HG03469 (cell line): ENCODE measurements at regions not wholly inside any gene's neighbourhood (a gene's known extent, or its start where the extent isn't known, plus 50 kb on each side); places are given as distances from the start of the nearest gene placed in this dataset.

ENCODE experiments used
- ATAC-seq: cut with Tn5 transposase; IDR thresholded peaks from one replicate; pipeline ENCODE4 v1.9.1; 2021; ENCODE audit warnings: mild to moderate bottlenecking, moderate library complexity, moderate number of reproducible peaks; ENCODE audit not compliant: unreplicated experiment

DNA sequence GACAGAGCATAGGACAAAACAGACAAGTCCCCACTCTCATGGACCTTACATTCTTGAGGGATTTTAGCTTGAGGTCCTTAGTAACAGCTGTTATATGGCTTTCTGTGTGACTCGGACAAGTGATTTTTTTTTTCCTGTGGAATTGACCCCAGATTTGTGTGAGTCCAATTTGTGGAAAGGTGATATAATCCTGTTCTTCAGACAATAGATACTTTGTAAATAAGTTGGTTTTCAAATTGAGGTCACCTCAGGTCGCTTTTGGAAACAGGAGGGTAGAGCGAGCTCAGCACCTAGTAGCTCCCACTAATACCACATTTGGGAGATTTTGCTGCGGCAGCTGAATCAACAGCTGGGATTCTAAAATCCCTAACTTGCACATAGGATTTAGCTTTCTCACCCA lies 1008.8 kb downstream of the ADGRL3 start:
- no peak for ATAC-seq

DNA sequence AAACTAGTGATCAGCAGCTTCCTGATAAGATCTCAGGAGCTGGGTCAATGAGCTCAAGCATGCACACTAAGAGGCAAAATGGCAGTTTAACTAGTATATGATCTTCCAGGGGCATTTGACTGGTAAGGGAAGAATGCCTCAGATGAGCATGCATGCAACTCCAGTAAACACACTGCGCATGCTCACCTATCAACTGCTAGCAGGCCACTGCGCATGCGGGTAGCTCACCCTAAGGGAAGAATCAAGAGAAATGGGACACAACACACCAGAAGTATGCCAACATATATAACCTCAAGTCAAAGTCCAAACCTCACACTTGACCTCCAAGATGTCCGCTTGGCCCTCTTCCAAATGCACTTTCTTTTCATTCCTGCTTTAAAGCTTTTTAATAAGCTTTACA lies 1004.0 kb downstream of the ADGRL3 start:
- no peak for ATAC-seq

DNA sequence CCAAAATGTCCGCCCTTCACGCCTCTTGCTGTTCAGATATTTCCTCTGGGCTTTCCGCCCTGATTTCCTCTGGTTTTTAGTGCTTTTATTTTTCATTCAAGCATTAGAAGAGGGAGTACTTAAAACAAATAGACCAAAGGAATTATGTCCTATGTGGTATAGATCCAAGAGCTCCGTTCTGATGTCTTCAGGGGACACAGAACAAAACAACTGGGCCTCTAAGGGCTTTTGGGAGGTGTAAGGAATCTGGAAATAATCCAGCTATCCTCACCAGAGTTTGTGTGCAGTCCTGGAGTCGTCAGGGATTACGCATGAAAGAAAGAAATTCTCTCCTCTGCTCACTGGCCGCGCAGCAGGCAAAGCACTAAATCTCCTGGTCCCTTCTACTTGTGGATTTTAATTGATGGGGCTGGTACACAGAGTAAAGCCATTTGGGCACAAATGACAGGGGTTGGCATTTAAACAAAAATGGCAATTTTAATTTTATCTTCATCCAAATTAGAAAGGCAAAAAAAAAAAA lies 999.2 kb downstream of the ADGRL3 start:
- ATAC-seq, result no peak

DNA sequence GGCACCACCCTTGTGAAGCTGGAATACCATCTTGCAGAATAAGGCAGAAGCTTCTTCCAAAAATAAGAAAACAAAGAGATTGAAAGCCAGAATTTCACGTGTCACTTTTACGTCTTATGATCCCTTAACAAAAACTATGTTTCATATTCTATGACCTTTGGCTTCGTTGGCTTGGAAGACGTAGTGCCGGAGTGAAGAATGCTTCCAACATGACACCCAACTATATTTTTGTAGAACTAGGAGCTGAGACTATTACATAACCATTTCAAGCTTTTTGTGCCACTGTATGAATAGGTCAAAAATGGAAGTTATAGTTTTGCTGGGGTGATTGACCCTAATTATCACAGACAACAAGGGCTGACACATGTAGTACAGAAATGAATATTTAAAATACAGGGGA lies 996.2 kb downstream of the ADGRL3 start:
- no peak for ATAC-seq

DNA sequence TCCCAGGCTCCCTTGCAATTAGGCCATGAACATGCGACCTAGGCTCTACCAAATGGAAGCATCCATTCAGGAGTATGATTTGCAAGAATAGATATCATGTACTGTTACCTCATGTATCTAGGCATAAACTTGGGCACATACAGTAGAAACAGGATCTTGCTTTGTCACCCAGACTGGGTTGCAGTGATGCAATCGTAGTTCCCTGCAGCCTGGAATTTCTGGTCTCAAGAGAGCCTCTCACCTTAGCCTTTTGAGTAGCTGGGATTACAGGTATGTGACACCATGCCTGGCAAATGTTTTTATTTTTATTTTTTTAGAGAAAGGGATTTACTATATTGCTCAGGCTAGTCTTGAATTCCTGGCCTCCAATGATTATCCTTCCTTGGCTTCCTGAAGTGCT lies 994.2 kb downstream of the ADGRL3 start:
- no peak for ATAC-seq

DNA sequence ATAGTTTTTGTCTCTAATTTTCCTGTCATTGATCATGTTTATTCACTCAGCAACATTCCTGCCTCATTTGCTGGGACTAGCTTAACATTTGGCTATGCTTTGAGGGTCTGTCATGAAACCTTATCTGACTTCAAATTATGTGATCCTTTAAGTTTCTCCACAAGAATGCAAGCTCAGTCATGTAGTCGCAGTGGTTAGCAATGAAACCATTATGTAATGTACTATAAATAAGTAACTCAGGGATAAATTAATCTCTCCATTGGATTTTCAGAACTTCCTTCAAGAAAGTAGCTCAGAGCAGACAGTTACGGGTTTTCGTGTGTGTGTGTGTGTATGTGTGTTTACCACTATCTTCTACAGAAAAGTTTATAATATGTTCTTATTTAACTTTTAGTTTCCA lies 993.6 kb downstream of the ADGRL3 start:
- no peak for ATAC-seq

DNA sequence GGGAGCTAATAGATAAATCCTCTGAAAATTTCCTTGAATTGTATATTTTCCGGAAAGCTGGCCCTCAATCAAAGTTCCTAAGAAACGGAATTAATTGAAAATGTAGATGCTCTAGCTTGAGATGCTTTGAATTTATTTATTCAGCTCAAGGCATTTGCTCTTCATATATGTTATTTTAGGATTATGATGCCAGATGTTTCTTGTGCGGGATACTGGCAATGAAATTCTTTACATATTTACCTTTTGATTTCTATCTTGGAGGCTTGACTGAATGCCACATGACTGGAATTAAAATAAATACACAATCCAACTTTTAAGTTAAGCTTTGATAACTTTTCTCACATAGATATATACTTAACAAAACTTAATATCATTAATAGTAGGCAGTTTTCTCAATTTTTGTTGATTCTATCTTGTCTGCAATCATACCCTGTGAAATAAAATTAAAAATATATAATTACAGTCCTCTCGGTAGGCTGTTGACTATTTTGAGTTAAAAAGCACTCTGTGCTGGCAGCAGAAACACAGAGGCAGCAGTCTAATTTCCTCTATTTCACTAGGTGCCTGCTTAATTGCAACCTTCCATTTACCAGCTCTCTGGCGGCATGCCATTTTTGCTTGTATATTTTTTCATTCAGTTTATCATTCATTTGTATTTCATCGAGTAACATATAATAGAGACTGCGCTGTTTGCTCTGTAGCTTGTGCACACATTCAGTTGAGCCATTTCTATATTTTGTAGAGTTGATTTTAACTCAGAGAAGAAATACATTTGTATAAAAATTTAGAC lies 991.5 kb downstream of the ADGRL3 start:
- ATAC-seq, result no peak

DNA sequence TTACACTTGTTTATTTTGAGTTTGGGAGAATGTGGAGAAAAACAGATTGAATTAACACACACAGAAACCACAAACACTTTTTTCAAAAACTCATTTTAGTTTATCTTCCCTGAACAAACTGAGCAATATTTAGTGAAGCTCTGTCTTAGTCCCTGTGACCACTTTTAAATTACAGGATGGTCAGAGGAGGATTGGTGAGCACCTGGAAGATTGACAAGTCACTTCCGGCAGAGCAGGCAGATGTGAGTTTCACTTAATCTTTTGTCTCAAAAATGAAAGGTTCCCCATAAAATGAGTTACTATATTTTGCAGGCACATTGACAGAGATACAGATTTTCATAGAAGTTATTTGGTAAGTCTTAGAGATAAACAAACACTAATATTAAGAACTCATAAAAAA lies 970.1 kb downstream of the ADGRL3 start:
- no peak for ATAC-seq

DNA sequence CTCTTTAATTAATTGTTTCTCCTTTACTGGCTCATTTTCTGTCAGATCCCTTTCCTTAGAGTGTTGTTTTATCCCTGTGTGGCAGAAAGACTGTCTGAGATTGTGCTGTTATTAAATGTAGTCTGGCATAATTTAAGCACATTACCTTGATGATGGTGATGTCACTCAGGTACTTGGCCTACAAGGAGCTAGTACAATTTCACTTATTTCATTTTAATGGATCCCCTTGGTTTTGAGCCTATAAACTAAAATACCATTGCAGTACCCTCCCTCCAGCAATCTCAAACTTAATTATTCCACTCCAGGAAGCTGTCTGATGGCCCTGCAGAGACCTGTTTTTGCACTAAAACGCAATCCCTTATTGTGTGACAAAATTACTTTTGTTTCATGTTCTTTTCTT lies 968.6 kb downstream of the ADGRL3 start:
- ATAC-seq, result no peak

DNA sequence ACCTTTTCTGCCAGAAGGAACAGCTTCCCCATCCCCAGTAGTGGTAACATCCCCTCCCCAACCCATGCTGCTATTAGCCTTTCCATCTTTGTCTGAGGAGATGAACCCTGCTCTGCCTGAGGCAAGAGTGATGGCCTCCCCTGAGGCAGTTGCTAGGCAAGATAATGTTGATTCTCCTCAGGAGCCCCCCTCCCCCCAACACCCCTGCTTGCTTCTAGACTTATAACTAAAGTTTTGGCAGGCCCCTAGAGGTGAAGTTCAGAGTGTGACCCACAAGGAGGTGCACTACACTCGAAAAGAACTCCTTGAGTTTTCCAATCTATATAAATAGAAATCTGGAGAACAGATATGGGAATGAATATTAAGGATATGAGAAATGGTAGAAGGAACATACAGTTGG lies 962.5 kb downstream of the ADGRL3 start:
- no peak for ATAC-seq

DNA sequence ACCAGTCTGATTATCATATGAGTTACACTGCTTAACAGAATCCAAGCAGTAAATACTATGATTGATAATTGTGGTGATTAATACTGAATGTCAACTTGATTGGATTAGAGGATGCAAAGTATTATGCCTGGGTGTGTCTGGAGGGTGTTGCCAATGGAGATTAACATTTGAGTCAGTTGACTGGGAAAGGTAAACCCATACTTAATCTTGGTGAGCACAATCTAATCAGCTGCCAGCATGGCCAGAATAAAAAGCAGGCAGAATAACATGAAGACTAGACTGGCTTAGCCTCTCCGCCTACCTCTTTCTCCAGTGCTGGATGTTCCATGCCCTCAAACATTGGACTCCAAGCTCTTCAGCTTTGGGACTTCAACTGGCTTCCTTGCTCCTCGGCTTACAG lies 961.3 kb downstream of the ADGRL3 start:
- no peak for ATAC-seq

DNA sequence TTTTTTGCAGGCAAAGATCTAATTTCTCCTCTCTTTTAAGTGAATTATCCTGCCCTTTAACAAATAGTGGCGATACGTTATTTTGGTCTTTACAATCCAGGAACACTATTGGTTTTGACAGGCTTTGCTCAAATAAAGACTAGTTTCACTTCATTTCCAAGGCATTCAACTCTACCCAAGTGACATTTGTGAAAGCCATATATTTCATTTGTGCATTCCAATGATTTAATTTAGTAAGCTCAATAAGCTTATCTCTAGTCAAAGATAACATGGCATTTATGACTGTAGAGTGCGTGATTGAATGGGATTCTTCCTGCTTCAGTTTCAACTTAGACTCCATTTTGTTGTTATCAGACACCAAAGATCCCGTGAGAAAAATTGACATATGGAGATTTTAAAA lies 959.8 kb downstream of the ADGRL3 start:
- no peak for ATAC-seq

DNA sequence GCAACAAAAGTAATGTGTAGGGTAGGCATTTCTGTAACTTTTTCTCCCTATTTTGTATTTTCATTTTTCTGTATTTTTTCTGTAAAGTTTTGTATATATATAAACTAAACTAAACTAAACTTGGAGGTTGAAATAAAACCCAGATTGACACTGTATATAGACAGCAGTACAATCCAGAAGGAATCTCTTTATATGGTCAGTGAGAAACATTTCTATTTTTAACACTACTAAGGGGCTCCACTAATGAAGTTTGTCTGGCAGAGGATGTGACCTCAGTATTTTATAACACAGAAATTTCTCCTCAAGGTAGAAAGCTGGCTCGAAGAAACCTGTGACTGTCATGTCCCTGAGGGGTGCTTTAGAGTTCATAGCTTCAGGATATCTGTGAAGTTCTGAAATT lies 959.2 kb downstream of the ADGRL3 start:
- no peak for ATAC-seq

DNA sequence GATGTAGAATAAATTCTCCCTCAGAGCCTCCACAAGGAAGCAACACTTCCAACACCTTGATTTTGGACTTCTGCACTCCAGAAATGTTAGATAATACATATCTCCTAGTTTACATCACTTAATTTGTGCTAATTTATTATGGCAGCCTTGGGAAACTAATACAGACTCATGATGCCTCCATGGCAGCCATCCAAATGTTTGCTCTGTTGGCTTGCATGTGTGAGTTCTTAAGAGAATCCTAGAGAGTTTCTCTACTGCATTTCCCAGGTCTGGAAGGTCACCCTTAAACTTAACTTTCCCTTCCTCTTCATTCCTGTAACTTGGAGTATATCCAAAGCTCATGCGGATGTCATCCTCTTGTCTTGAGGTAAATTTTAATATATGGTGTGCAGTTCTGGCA lies 956.1 kb downstream of the ADGRL3 start:
- ATAC-seq, result no peak

DNA sequence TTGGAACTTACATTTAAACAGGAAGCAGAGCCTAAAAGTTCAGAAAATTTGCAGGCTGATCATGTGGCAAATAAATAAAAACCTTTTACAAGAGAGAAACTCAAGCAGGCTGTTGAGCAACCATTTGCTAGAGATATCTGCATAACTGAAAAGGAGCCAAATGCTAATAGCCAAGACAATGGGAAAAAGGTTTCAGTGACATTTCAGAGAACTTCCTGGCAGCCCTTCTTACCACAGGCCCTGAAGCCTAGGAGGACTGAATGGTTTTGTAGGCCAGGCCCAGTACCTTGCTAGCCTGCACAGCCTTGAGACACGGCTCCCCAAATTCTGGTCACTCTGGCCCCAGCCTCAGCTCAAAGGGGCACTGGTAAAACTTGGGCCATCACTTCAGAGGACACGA lies 945.1 kb downstream of the ADGRL3 start:
- ATAC-seq, result no peak

DNA sequence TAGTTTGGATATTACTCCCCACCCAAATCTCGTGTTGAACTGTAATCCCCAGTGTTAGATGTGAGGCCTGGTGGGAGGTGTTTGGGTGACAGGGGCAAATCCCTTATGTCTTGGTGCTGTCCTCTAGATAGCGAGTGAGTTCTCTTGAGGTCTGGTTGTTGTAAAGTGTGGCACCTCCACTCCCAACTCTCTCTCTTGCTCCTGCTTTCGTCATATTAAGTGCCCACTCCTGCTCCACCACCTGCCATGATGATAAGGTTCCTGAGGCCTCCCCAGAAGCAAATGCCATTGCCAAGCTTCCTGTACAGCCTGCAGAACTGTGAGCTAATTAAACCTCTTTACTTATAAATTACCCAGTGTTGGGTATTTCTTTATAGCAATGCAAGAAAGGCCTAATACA lies 944.3 kb downstream of the ADGRL3 start:
- ATAC-seq, result no peak

DNA sequence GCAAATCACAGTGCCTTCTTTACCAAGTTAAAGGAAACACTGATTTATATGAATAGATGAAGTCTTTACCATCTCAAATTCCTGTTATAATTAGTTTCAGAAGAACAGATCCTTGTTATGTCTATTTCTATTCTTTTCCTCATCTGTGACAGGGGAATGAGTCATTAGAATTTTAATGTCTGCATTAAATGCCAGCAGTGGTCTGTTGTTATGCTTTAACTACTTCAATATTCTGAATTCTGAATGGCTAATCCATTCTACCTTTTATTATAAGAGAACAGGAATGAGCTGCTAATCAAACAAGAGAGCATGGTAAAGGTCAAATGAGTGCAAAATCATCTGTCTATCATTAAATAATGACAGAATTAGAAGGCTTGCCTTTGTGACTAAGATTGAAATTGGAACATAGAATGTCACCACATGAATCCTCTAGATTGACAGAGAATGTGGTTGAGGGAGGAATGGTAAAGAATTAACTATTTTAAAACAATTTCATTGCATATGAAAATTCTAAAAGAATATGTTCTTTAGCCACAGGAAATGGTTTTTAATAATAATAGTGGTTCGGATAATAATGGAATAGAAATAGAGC lies 935.5 kb downstream of the ADGRL3 start:
- no peak for ATAC-seq

DNA sequence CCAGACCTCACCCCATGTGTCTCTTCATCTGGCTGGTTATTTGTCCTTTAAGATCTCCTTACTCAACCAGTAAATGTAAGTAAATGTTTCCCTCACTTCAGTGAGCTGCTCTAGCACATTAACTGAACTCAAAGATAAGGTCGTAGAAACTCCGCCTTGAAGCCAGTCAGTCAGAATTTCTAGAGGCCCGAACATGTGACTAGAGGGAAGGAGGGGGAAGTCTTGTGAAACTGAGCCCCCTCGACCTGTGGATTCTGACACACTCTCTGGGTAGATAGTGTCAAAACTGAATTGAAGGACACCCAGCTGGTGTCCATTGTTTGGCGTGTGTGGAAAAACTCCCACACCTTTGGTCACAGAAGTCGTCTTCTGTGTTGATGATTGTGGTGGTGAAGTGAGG lies 933.9 kb downstream of the ADGRL3 start:
- ATAC-seq, result no peak

DNA sequence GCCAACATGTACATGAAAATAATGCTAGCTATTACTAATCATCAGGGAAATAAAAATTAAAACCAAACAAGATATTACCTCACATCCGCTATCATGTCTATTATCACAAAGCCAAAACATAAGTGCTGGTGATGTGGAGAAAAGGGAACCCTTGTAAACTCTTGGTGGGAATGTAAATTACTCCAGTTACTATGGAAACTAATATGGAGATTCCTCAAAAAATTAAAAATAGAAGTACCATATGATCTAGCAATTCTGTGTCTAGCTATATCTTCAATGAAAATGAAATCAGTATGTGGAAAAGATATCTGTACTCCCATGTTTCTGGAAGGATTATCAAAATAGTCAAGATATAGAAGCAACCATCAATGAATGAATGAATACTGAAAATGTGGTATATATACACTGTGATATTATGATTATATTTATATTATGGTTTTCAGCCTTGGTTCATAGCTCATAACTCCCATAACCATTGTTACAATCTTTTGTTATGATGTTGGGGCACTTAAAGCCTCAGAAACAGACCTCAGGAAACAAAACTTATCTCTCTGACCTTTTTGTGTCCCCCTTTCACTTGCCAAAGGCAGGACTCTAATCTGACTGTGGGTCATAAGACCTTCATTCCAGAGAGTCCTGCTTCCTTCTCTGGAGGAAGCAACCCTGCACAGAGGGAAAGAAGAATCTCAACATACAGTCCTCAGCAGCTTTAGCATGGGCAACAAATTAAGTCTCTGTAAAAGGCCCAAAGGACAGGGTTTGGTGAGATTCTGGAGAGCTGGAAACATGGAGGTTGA lies 933.2 kb downstream of the ADGRL3 start:
- no peak for ATAC-seq

DNA sequence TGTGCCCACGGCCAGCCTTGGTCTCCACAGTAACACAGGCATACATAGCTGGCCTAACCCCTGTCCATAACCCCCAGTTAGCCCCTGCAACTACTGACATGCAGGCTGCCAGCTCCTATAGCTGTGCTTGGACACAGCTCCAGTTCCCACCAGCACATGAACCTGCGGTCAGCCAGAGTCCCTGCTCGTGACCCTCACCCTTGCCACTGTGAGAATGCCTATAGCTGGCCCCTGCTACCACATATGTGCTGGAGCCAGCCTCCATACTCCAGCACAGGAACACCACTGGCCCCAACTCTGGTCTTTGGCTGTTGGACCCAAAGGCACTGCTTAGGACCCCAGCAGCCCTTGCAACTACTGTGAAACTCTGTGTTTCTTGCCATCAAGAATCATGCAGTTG lies 930.9 kb downstream of the ADGRL3 start:
- no peak for ATAC-seq

DNA sequence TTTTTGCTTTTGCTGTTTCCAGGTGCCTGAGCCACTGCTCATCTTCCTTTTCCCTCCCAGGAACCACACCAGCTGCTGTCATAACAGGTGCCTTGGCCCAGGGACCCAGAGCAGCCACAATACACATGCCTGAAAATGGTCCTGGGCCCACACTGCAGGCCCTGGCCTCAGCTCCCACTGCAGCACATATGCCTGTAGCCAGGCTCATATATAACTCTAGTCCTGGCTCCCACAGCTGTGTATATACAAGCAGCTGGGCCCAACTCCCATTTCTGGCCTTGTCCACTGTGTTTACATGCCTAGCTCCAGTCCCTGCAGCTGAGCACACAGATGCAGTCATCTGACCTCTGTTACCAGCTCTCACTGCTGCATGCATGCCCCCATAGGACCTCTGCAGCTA lies 930.5 kb downstream of the ADGRL3 start:
- ATAC-seq, result no peak

DNA sequence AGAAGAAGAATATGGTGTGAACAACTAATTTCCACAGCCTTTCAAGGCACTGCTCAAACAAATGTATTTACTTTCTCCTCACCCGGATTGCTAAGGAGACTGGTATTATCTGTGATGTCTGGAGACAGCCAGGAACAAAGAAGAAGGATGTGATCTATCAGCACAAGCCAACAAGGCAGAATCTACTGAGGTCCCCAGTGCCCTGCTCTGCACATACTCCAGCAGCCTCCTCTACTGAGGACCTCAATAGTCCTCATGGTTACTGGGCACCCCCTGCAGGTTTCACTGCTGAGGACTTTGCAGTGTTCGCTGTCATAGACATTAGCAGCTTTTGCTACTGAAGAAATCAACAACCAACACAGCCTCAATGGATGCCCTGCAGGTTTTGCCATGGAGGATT lies 930.1 kb downstream of the ADGRL3 start:
- ATAC-seq, result no peak
